Activated naive CD4-positive, alpha-beta T cell treated with anti-CD3 and anti-CD28 coated beads, Interleukin-2, amount 10 ng/mL, durations not matched to agents 7 days and 5 days (primary cell): ENCODE measurements at regions not wholly inside any gene's neighbourhood (a gene's known extent, or its start where the extent isn't known, plus 50 kb on each side); places are given as distances from the start of the nearest gene placed in this dataset.
A peak's percentile ranks its signal among the peaks of the same experiment; 100 is the strongest.

Experiments used
- CTCF ChIA-PET: fragments of 350-600 bp; sonication (Branson Sonifier 250); formaldehyde crosslinking; loops from one replicate; lab custom pipeline; 2021; ENCODE audit warnings: antibody characterized with exemption; lab: Charles Lee
- DNase-seq: peaks from one replicate; pipeline ENCODE4 v3.0.0-alpha.2; 2020
- H3K27ac Mint-ChIP-seq: one replicate; pipeline ENCODE4 v1.8.0; 2021; ENCODE audit warnings: mild to moderate bottlenecking, moderate library complexity, mixed read lengths
- H3K27me3 Mint-ChIP-seq: one replicate; pipeline ENCODE4 v1.8.0; 2021; ENCODE audit warnings: mild to moderate bottlenecking, mixed read lengths
- H3K36me3 Mint-ChIP-seq: one replicate; pipeline ENCODE4 v1.8.0; 2021; ENCODE audit warnings: mixed read lengths
- H3K4me1 Mint-ChIP-seq: one replicate; pipeline ENCODE4 v1.8.0; 2021; ENCODE audit warnings: mixed read lengths
- H3K4me3 Mint-ChIP-seq: one replicate; pipeline ENCODE4 v1.8.0; 2021; ENCODE audit warnings: mild to moderate bottlenecking, moderate library complexity, mixed read lengths
- H3K9me3 Mint-ChIP-seq: one replicate; pipeline ENCODE4 v1.8.0; 2021; ENCODE audit warnings: mixed read lengths

DNA sequence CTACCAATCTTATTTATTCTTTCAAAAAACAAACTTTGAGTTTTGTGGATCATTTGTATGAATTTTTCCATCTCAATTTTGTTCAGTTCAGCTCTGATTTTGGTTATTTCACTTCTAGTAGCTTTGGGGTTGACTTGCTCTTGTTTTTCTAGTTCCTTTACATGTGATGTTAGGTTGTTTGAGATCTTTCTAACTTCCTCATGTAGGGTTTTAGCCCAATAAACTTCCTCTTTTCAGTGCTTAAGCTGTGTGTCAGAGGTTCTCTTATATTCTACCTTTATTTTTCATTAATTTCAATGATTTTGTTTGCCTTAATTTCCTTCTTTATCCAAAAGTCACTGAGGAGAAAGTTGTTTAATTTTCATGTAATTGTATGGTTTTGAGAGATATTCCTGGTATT, 860.4 kb upstream of the FBXO33 start:
- peaks cover 4% of the 10 kb centered on the region for H3K9me3 Mint-ChIP-seq
- no peak for DNase-seq
- H3K4me1 Mint-ChIP-seq = no peaks in the 10 kb centered on the region
- CTCF ChIA-PET = no interaction called here
- no peaks in the 10 kb centered on the region for H3K27me3 Mint-ChIP-seq
- no peak overlapping the region for H3K4me3 Mint-ChIP-seq
- no peak overlapping the region for H3K27ac Mint-ChIP-seq
- no peaks in the 10 kb centered on the region for H3K36me3 Mint-ChIP-seq

DNA sequence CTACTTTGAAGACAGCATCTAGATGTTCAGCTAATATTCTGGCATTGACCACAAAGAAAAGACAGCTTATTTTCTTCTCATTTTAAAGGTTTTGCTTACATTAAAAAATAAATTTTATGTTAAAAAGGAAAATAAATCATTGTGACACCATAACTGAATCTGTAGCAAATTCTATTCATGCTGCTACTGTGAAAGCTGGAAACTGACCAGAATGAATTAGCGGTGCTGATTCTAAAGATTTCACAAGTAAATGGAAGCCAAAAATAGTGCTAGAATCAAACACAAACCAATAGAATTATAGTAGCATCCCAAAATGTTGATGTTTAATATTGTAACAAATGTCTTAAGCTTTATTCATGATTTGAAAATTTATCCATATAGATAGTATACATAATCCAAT, 850.0 kb upstream of the FBXO33 start:
- CTCF ChIA-PET = no interaction called here
- H3K4me3 Mint-ChIP-seq = no peak overlapping the region
- peaks cover 3% of the 10 kb centered on the region for H3K9me3 Mint-ChIP-seq
- H3K4me1 Mint-ChIP-seq = no peaks in the 10 kb centered on the region
- H3K27me3 Mint-ChIP-seq = no peaks in the 10 kb centered on the region
- no peak overlapping the region for H3K27ac Mint-ChIP-seq
- no peak for DNase-seq
- no peaks in the 10 kb centered on the region for H3K36me3 Mint-ChIP-seq

DNA sequence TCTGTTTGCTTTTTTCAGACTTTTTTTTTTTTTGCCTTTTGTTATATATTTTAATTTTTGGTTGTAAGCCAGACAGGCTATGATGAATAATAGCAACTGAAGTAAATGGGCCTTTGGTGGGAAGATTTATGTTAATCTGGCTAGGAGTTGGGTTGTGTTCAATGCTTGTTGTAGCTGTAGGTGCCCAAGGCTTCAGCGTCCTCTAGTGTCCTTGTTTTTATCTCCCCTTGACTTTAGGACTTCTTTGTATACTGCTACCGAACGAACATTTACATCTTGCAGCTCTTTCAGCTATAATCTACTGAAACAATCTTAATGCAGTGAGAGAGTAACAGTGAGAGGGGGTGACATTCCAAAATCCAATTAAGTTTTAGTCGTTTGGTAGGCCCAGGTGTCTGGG, 848.4 kb upstream of the FBXO33 start:
- no peaks in the 10 kb centered on the region for H3K27me3 Mint-ChIP-seq
- CTCF ChIA-PET = no interaction called here

DNA sequence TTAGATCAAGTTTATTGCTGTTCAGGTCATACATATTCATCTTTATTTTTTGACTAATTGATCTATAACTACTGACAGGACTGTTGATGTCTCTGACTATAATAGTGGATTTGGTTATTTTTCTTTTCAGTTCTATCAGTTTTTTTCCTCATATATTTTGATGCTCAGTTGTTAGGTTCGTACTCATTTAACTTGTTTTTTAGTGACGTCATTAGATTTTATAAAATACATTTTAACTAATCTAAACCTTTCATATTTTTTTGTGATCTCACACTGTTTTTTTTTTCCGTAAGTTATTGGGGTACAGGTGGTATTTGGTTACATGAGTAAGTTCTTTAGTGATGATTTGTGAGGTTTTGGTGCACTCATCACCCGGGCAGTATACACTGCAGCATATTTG, 841.2 kb upstream of the FBXO33 start:
- H3K36me3 Mint-ChIP-seq = no peaks in the 10 kb centered on the region
- H3K27me3 Mint-ChIP-seq = no peaks in the 10 kb centered on the region
- CTCF ChIA-PET = no interaction called here
- no peaks in the 10 kb centered on the region for H3K9me3 Mint-ChIP-seq
- DNase-seq = no peak
- no peaks in the 10 kb centered on the region for H3K4me1 Mint-ChIP-seq
- no peak overlapping the region for H3K4me3 Mint-ChIP-seq
- no peak overlapping the region for H3K27ac Mint-ChIP-seq

More for the DNA sequence above, 848.4 kb upstream of the FBXO33 start:
- no peak for DNase-seq
- Mint-ChIP-seq H3K9me3 (no peaks in the 10 kb centered on the region), H3K27ac (no peak overlapping the region), H3K4me3 (no peak overlapping the region), H3K4me1 (no peaks in the 10 kb centered on the region), H3K36me3 (no peaks in the 10 kb centered on the region)

DNA sequence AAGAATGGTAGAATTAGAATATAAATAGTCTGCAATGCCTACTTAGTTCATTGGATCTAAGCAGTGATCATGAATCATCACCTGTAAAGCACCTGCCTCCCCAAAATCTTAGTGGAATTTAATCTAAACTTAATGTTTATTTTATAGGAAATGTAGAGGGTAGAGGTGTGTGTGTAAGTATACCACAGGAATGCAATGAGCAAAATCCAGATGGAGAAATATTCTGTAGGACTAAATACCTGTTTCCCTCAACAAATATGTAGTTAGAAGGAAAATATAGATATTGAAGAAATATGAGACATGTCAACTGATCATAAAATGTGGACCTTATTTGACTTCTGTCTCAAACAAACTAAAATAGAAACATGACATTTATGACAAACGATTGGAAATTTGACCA, 839.2 kb upstream of the FBXO33 start:
- H3K9me3 Mint-ChIP-seq = no peaks in the 10 kb centered on the region
- H3K27me3 Mint-ChIP-seq = no peaks in the 10 kb centered on the region
- H3K4me3 Mint-ChIP-seq = no peak overlapping the region
- CTCF ChIA-PET = no interaction called here
- DNase-seq = no peak
- H3K4me1 Mint-ChIP-seq = no peaks in the 10 kb centered on the region
- no peaks in the 10 kb centered on the region for H3K36me3 Mint-ChIP-seq
- no peak overlapping the region for H3K27ac Mint-ChIP-seq

DNA sequence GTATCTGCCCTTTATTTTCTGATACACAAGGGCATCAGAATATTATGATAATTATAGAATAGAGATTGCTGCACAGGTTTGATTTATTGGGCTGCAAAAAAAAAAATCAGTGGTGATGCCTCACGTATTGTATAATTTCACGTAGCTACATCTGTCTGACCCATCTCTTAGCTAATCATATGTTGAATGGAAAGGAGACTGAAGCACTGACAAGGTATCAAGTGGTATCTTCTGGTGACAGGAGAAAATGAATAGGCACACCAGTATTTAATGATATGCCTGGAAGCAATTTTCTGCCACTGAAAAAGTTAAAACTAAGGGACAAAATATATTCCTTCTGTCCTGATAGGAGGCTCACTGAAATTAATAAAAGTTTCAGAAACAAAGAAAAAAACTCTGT, 837.2 kb upstream of the FBXO33 start:
- H3K27ac Mint-ChIP-seq = no peak overlapping the region
- no peaks in the 10 kb centered on the region for H3K4me1 Mint-ChIP-seq
- no peaks in the 10 kb centered on the region for H3K36me3 Mint-ChIP-seq
- no peaks in the 10 kb centered on the region for H3K9me3 Mint-ChIP-seq
- DNase-seq = no peak
- CTCF ChIA-PET = no interaction called here
- H3K27me3 Mint-ChIP-seq = no peaks in the 10 kb centered on the region
- H3K4me3 Mint-ChIP-seq = no peak overlapping the region

DNA sequence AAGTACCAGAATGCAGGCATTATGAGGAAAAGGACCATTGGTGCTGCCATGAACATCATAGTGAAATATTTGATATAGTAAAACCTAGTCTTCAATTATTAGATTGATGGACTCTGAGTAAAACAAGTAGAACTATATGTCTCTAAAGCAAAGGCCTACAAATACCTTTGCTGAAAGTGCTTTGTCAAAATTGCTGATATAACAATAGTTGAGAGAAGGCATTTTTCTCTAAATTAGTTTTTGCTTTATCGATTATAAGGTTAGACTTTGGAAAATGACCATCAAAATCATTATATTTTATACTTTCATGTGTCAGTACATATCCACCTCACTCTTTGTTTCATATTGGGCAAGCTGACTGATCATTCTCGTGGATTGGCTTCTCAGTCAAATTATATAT, 836.0 kb upstream of the FBXO33 start:
- no peaks in the 10 kb centered on the region for H3K9me3 Mint-ChIP-seq
- no peaks in the 10 kb centered on the region for H3K27me3 Mint-ChIP-seq
- H3K4me1 Mint-ChIP-seq = no peaks in the 10 kb centered on the region
- H3K4me3 Mint-ChIP-seq = no peak overlapping the region
- no peak overlapping the region for H3K27ac Mint-ChIP-seq
- CTCF ChIA-PET = no interaction called here
- H3K36me3 Mint-ChIP-seq = no peaks in the 10 kb centered on the region
- DNase-seq = no peak

DNA sequence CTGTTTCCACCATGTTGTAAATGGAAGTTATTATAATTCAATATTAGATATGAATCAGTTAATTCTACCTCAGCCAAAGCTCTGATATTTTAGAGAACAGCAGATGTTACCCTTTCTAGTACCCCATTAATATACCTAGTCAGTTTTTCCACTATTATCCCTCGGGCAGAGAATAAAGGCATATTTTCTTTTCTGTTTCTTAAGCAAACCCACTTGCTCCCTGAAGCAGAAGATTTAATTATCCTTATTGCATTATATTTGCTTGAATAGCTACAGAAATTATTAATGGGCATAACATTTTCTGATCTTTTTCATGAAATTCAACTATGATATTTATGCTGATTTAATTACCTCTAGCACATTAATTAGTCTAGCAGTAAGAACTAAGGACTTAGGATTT, 832.9 kb upstream of the FBXO33 start:
- CTCF ChIA-PET = no interaction called here
- Mint-ChIP-seq H3K4me1 (no peaks in the 10 kb centered on the region), H3K4me3 (no peak overlapping the region), H3K36me3 (no peaks in the 10 kb centered on the region), H3K9me3 (no peaks in the 10 kb centered on the region), H3K27me3 (no peaks in the 10 kb centered on the region), H3K27ac (no peak overlapping the region)
- DNase-seq = no peak

DNA sequence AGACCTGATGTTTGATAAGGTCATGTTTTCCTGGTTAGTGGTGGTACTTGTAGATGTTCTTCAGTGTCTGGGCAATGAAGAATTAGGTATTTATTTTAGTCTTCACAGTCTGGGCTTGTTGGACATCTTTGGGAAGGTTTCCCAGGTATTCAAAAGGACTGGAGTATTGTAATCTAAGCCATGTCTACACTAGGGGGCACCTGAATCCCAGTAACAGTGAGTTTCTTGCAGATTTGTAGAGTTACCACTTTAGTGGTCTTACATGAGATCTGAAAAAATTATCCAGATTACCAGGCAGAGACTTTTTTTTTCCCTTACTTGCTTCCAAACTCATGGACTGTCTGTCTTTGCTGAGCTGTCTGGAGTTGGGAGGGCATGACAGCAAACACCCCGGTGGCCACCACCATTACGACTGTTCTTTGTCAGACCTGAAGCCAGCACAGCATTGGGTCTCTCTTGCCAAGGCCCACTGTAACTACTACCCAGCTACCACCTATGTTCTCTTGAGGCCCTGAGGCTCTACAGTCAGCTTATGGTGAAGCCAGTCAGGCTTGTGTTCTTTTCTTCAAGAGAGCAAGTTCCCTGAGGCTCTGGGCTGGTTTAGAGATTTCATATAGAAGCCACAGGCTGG, 820.7 kb upstream of the FBXO33 start:
- no peak overlapping the region for H3K27ac Mint-ChIP-seq
- no peaks in the 10 kb centered on the region for H3K9me3 Mint-ChIP-seq
- H3K4me3 Mint-ChIP-seq = no peak overlapping the region
- CTCF ChIA-PET = no interaction called here
- H3K27me3 Mint-ChIP-seq = no peaks in the 10 kb centered on the region
- no peaks in the 10 kb centered on the region for H3K36me3 Mint-ChIP-seq
- DNase-seq = no peak
- H3K4me1 Mint-ChIP-seq = no peaks in the 10 kb centered on the region

DNA sequence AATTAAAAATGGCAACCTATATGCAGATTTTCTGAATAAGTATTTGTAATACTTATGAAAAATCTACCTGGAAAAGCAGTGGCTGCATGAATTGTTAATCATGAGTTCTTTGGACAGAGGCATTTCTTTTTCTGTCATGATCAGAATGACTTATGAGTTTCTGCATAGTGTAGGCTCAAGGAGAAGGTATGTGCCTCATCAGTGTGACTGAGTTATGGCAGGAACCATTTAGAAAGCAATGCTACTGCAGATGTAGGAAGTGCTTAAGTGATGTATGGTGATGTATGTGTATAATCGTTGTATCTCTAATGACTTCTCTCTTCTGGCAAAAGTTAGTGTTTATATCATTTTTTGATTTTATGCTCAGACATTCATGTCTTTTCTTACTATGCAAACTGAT, 816.4 kb upstream of the FBXO33 start:
- H3K4me3 Mint-ChIP-seq = no peak overlapping the region
- CTCF ChIA-PET = no interaction called here
- DNase-seq = no peak

DNA sequence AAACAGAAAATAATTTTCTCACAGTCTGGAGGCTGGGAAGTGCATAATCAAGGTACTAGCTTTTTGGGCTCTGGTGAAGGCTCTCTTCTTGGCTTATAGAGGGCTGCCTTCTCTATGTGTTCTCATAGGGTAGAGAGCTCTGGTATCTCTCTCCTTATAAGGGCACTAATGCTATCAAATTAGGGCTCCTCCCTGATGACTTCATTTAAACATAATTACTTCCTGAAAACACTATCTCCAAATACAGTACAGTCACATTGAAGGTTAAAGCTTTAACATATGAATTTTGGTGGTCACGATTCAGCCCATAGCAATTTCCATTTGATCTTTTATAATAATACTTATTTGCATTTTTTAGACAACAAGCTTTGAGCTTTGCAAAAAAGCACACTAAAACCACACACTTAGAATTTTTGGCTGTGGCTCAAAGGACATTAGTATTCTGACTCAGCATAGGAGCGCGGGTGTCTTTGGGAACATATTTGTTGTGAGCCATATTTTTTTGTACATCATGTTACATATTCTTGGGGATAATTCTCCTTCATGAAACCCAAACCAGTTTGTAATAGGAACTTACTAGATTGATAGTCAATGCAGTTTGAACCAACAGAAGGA, 808.1 kb upstream of the FBXO33 start:
- H3K4me3 Mint-ChIP-seq = no peak overlapping the region
- CTCF ChIA-PET = interaction anchor here (0.6 kb wide), 1 partner anchor 20 kb away, joined by 3 read pairs; no protein-coding TSS in a partner anchor

More for the DNA sequence above, 816.4 kb upstream of the FBXO33 start:
- no peaks in the 10 kb centered on the region for H3K4me1 Mint-ChIP-seq
- H3K27ac Mint-ChIP-seq = no peak overlapping the region
- H3K9me3 Mint-ChIP-seq = peaks cover 3% of the 10 kb centered on the region
- H3K27me3 Mint-ChIP-seq = no peaks in the 10 kb centered on the region
- no peaks in the 10 kb centered on the region for H3K36me3 Mint-ChIP-seq

DNA sequence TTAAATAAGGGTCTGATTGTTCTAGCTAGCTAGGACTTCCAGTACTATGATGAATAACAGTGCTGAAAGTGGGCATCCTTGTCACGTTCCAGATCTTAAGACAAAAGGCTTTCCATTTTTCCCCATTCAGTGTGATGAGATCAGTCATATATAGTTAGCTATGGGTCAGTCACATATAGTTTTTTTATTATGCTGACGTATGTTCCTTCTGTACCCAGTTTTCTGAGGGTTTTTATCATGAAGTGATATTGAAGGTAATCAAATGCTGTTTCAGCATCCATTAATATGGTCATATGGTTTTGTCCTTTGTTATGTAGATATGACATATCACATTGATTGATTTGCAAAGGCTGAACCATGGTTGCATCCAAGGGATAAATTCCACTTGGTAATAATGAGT, 800.1 kb upstream of the FBXO33 start:
- Mint-ChIP-seq H3K27ac (no peak overlapping the region), H3K27me3 (no peaks in the 10 kb centered on the region), H3K9me3 (peaks cover 9% of the 10 kb centered on the region), H3K4me1 (no peaks in the 10 kb centered on the region), H3K4me3 (no peak overlapping the region), H3K36me3 (no peaks in the 10 kb centered on the region)
- CTCF ChIA-PET = no interaction called here
- DNase-seq = no peak

More for the DNA sequence above, 808.1 kb upstream of the FBXO33 start:
- Mint-ChIP-seq H3K27me3 (no peaks in the 10 kb centered on the region), H3K9me3 (peaks cover under 1% of the 10 kb centered on the region), H3K36me3 (no peaks in the 10 kb centered on the region), H3K27ac (peak overlapping the region; percentile 52), H3K4me1 (no peaks in the 10 kb centered on the region)
- DNase-seq = no peak

DNA sequence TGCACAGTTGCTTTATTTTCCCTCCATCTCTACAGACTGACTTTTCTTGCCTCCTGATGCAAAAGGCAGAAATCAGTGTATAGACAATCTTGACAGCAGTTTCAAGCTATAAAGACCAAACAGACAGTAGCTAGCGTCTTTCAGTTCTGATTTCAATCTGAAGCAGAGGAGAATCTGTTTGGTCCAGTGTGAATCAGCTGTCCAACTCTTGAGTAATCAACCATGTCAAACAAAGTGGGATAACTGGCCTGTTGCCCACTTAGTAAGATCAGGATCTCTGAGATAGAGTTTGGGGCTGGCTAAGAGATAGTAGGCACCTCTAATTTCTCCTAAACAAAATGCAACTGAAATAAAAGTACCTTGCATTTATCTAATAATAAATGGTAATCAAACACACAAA, 797.4 kb upstream of the FBXO33 start:
- H3K27ac Mint-ChIP-seq = no peak overlapping the region
- CTCF ChIA-PET = no interaction called here
- no peak for DNase-seq
- H3K4me1 Mint-ChIP-seq = no peaks in the 10 kb centered on the region
- no peak overlapping the region for H3K4me3 Mint-ChIP-seq
- no peaks in the 10 kb centered on the region for H3K27me3 Mint-ChIP-seq
- H3K9me3 Mint-ChIP-seq = peaks cover 6% of the 10 kb centered on the region
- no peaks in the 10 kb centered on the region for H3K36me3 Mint-ChIP-seq

DNA sequence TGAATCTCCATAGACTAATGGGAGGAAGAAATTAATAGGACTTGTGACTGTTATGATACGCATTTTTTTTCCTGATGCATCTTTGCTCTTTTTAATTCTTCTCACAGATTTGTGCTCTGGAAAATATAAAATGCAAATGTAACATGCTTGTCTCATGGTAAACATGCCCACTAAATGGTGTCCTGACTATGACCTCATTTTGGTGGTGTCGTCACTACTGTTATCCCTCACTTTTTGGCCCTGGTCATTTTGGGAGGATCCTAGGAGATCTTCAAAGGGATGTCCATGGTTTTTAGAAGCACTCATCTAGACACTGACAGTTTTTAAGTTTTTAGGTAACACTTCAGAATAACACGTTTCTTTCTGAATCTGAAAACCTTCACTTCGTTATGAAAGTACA, 790.8 kb upstream of the FBXO33 start:
- no peak for DNase-seq
- no peak overlapping the region for H3K4me3 Mint-ChIP-seq
- CTCF ChIA-PET = no interaction called here
- H3K27ac Mint-ChIP-seq = no peak overlapping the region
- H3K27me3 Mint-ChIP-seq = no peaks in the 10 kb centered on the region
- H3K4me1 Mint-ChIP-seq = peaks cover 2% of the 10 kb centered on the region
- H3K36me3 Mint-ChIP-seq = no peaks in the 10 kb centered on the region
- peaks cover 5% of the 10 kb centered on the region for H3K9me3 Mint-ChIP-seq

DNA sequence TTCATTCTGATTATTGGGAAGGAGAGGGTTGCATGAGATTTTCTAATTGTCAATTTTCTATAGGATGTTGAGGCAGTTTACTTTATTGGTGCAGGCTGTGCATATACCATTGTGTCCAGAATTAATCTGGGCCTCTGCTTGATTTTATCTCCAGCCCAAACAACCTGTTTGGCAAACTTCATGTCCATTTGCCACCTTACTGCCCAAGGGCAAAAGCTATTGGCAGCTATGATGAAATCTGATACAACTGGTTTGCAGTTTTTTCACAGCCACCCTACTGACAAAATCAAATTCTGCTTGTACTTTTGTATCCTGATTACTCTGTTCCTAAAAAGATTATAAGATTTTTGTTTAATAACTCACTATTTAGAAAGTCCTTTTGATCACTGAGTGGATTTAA, 789.2 kb upstream of the FBXO33 start:
- no peak for DNase-seq
- peaks cover 4% of the 10 kb centered on the region for H3K9me3 Mint-ChIP-seq
- H3K36me3 Mint-ChIP-seq = no peaks in the 10 kb centered on the region
- no peak overlapping the region for H3K4me3 Mint-ChIP-seq
- H3K27me3 Mint-ChIP-seq = no peaks in the 10 kb centered on the region
- CTCF ChIA-PET = no interaction called here
- H3K4me1 Mint-ChIP-seq = peaks cover 2% of the 10 kb centered on the region
- no peak overlapping the region for H3K27ac Mint-ChIP-seq
